ENCODE measurements at regions not wholly inside any gene's neighbourhood (a gene's known extent, or its start where the extent isn't known, plus 50 kb on each side); places are given as distances from the start of the nearest gene placed in this dataset.

GRCh38 chr2:128436479-128437203 lies 118.0 kb upstream of the HS6ST1 start:
- no peak for DNase-seq (ENCODE audit: low read depth, low spot score)

- no peak for DNase-seq (ENCODE audit: low read depth, low spot score)
Measured at GRCh38 chr2:128437204-128437565, 118.5 kb upstream of the HS6ST1 start.

- DNase-seq (ENCODE audit: low read depth, low spot score), result no peak
Measured at GRCh38 chr2:128438091-128438490, 119.4 kb upstream of the HS6ST1 start.

GRCh38 chr2:128438586-128438985 lies 119.9 kb upstream of the HS6ST1 start:
- no peak for DNase-seq (ENCODE audit: low read depth, low spot score)

GRCh38 chr2:128439031-128439790 lies 120.5 kb upstream of the HS6ST1 start:
- no peak for DNase-seq (ENCODE audit: low read depth, low spot score)

- DNase-seq (ENCODE audit: low read depth, low spot score), result no peak
Measured at GRCh38 chr2:128439791-128440665, 121.4 kb upstream of the HS6ST1 start.

- DNase-seq (ENCODE audit: low read depth, low spot score), result no peak
Measured at GRCh38 chr2:128440666-128441340, 122.1 kb upstream of the HS6ST1 start.

- DNase-seq (ENCODE audit: low read depth, low spot score), result no peak
Measured at GRCh38 chr2:128441341-128442052, 122.8 kb upstream of the HS6ST1 start.

GRCh38 chr2:128442053-128442751 lies 123.5 kb upstream of the HS6ST1 start:
- DNase-seq (ENCODE audit: low read depth, low spot score), result no peak

- no peak for DNase-seq (ENCODE audit: low read depth, low spot score)
Measured at GRCh38 chr2:128442891-128443302, 124.2 kb upstream of the HS6ST1 start.

- DNase-seq (ENCODE audit: low read depth, low spot score), result no peak
Measured at GRCh38 chr2:128444121-128444771, 125.6 kb upstream of the HS6ST1 start.

- no peak for DNase-seq (ENCODE audit: low read depth, low spot score)
Measured at GRCh38 chr2:128444816-128445522, 126.3 kb upstream of the HS6ST1 start.

GRCh38 chr2:128445523-128445900 lies 126.8 kb upstream of the HS6ST1 start:
- DNase-seq (ENCODE audit: low read depth, low spot score), result no peak

GRCh38 chr2:128446049-128446873 lies 127.6 kb upstream of the HS6ST1 start:
- DNase-seq (ENCODE audit: low read depth, low spot score), result no peak

- no peak for DNase-seq (ENCODE audit: low read depth, low spot score)
Measured at GRCh38 chr2:128446874-128447537, 128.3 kb upstream of the HS6ST1 start.

- DNase-seq (ENCODE audit: low read depth, low spot score), result no peak
Measured at GRCh38 chr2:128447538-128447995, 128.9 kb upstream of the HS6ST1 start.

GRCh38 chr2:128448331-128449225 lies 129.9 kb upstream of the HS6ST1 start:
- no peak for DNase-seq (ENCODE audit: low read depth, low spot score)

All from smooth muscle cell of the brain vasculature (primary cell).